ENCODE measurements at regions not wholly inside any gene's neighbourhood (a gene's known extent, or its start where the extent isn't known, plus 50 kb on each side); places are given as distances from the start of the nearest gene placed in this dataset.
"Not testable (repeated sequence)": the region's sequence is repeated elsewhere in the genome, so short reads cannot be mapped to it uniquely, and the experiment has no call there.

GRCh38 chr13:80677227-80677626, 336.3 kb upstream of the SPRY2 start:
- DNase-seq = no peak

GRCh38 chr13:80675442-80675841, 334.5 kb upstream of the SPRY2 start:
- not testable (repeated sequence) for DNase-seq

GRCh38 chr13:80671773-80672172, 330.8 kb upstream of the SPRY2 start:
- DNase-seq = no peak

- DNase-seq = no peak
Measured at GRCh38 chr13:80669112-80669511, 328.2 kb upstream of the SPRY2 start.

GRCh38 chr13:80668452-80668851, 327.5 kb upstream of the SPRY2 start:
- DNase-seq = no peak

GRCh38 chr13:80666782-80667552, 326.0 kb upstream of the SPRY2 start:
- no peak for DNase-seq

GRCh38 chr13:80665792-80666333, 324.9 kb upstream of the SPRY2 start:
- DNase-seq = no peak

GRCh38 chr13:80664950-80665349, 324.0 kb upstream of the SPRY2 start:
- no peak for DNase-seq

- no peak for DNase-seq
Measured at GRCh38 chr13:80663788-80664187, 322.9 kb upstream of the SPRY2 start.

- DNase-seq = peak; percentile 46
Measured at GRCh38 chr13:80658705-80659104, 317.8 kb upstream of the SPRY2 start.

- DNase-seq = no peak
Measured at GRCh38 chr13:80656512-80656904, 315.6 kb upstream of the SPRY2 start.

GRCh38 chr13:80655778-80656511, 315.0 kb upstream of the SPRY2 start:
- DNase-seq = no peak

- DNase-seq = no peak
Measured at GRCh38 chr13:80654638-80655249, 313.8 kb upstream of the SPRY2 start.

GRCh38 chr13:80649274-80649673, 308.3 kb upstream of the SPRY2 start:
- no peak for DNase-seq

- no peak for DNase-seq
Measured at GRCh38 chr13:80642641-80643040, 301.7 kb upstream of the SPRY2 start.

GRCh38 chr13:80633251-80633650, 292.3 kb upstream of the SPRY2 start:
- DNase-seq = no peak

GRCh38 chr13:80630685-80631121, 289.8 kb upstream of the SPRY2 start:
- DNase-seq = no peak

- no peak for DNase-seq
Measured at GRCh38 chr13:80618781-80619180, 277.9 kb upstream of the SPRY2 start.

- DNase-seq = no peak
Measured at GRCh38 chr13:80612804-80613203, 271.9 kb upstream of the SPRY2 start.

- DNase-seq = no peak
Measured at GRCh38 chr13:80611310-80611709, 270.4 kb upstream of the SPRY2 start.

GRCh38 chr13:80605716-80606115, 264.8 kb upstream of the SPRY2 start:
- no peak for DNase-seq

GRCh38 chr13:80605011-80605410, 264.1 kb upstream of the SPRY2 start:
- no peak for DNase-seq

- DNase-seq = no peak
Measured at GRCh38 chr13:80604098-80604497, 263.2 kb upstream of the SPRY2 start.

GRCh38 chr13:80603351-80603750, 262.4 kb upstream of the SPRY2 start:
- DNase-seq = no peak
